ENCODE measurements at regions not wholly inside any gene's neighbourhood (a gene's known extent, or its start where the extent isn't known, plus 50 kb on each side); places are given as distances from the start of the nearest gene placed in this dataset.

- TF ChIP-seq, protein P1, sequence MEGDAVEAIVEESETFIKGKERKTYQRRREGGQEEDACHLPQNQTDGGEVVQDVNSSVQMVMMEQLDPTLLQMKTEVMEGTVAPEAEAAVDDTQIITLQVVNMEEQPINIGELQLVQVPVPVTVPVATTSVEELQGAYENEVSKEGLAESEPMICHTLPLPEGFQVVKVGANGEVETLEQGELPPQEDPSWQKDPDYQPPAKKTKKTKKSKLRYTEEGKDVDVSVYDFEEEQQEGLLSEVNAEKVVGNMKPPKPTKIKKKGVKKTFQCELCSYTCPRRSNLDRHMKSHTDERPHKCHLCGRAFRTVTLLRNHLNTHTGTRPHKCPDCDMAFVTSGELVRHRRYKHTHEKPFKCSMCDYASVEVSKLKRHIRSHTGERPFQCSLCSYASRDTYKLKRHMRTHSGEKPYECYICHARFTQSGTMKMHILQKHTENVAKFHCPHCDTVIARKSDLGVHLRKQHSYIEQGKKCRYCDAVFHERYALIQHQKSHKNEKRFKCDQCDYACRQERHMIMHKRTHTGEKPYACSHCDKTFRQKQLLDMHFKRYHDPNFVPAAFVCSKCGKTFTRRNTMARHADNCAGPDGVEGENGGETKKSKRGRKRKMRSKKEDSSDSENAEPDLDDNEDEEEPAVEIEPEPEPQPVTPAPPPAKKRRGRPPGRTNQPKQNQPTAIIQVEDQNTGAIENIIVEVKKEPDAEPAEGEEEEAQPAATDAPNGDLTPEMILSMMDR (IDR thresholded peaks at IDR 0.05), result no peak
- TF ChIP-seq POLR2A (IDR thresholded peaks at IDR 0.05), result no peak
- TF ChIP-seq EP300 (IDR thresholded peaks at IDR 0.05), result no peak
Measured at GRCh38 chr13:61180234-61180633, 235.4 kb downstream of the PCDH20 start.
